ENCODE measurements at regions not wholly inside any gene's neighbourhood (a gene's known extent, or its start where the extent isn't known, plus 50 kb on each side); places are given as distances from the start of the nearest gene placed in this dataset.

DNA sequence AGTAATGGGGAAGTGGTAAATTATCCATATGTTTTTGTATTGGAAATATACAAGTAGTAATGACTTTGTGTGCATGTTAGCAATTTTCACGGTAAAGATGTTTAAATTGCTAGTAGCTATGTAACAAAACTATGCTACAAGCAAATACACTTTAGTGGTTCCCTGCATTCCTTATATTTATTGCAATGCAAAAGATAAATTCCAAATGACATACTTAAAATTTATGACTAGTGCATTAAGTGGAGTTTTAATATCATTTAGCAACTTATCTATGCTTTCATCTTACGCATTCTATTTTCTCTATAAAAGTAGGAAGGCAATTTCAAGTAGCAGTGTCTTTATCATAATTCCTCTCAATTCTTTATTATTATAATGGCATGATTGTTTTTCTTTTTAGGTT, 482.8 kb downstream of the SLITRK5 start:
- TF ChIP-seq CTCF (IDR thresholded peaks at IDR 0.05; ENCODE audit: insufficient read depth, low read length) (no peak), GABPA (IDR thresholded peaks at IDR 0.05; ENCODE audit: low read depth) (no peak), POLR2AphosphoS5 (IDR thresholded peaks at IDR 0.05; ENCODE audit: low read depth) (no peak), SPI1 (IDR thresholded peaks at IDR 0.05; ENCODE audit: borderline replicate concordance, low read depth) (no peak)
- TF ChIP-seq, protein P1, sequence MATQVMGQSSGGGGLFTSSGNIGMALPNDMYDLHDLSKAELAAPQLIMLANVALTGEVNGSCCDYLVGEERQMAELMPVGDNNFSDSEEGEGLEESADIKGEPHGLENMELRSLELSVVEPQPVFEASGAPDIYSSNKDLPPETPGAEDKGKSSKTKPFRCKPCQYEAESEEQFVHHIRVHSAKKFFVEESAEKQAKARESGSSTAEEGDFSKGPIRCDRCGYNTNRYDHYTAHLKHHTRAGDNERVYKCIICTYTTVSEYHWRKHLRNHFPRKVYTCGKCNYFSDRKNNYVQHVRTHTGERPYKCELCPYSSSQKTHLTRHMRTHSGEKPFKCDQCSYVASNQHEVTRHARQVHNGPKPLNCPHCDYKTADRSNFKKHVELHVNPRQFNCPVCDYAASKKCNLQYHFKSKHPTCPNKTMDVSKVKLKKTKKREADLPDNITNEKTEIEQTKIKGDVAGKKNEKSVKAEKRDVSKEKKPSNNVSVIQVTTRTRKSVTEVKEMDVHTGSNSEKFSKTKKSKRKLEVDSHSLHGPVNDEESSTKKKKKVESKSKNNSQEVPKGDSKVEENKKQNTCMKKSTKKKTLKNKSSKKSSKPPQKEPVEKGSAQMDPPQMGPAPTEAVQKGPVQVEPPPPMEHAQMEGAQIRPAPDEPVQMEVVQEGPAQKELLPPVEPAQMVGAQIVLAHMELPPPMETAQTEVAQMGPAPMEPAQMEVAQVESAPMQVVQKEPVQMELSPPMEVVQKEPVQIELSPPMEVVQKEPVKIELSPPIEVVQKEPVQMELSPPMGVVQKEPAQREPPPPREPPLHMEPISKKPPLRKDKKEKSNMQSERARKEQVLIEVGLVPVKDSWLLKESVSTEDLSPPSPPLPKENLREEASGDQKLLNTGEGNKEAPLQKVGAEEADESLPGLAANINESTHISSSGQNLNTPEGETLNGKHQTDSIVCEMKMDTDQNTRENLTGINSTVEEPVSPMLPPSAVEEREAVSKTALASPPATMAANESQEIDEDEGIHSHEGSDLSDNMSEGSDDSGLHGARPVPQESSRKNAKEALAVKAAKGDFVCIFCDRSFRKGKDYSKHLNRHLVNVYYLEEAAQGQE (IDR thresholded peaks at IDR 0.05; ENCODE audit: insufficient replicate concordance, low read depth), result no peak
